HL-60 (cell line): ENCODE measurements at regions not wholly inside any gene's neighbourhood (a gene's known extent, or its start where the extent isn't known, plus 50 kb on each side); places are given as distances from the start of the nearest gene placed in this dataset.

Experiments
- POLR2AphosphoS5 ChIP-seq: IDR thresholded peaks from 2 replicates; pipeline ENCODE4 v1.6.1; 2012; ENCODE audit warnings: low read depth
- TF ChIP-seq, protein P1 (sequence below): IDR thresholded peaks from one replicate; pipeline ENCODE4 v1.5.1; 2011; ENCODE audit warnings: low read length, control low read depth, inconsistent platforms; ENCODE audit not compliant: insufficient read depth
- TF ChIP-seq, protein P2 (sequence below): IDR thresholded peaks from 2 replicates; pipeline ENCODE4 v1.6.1; 2012; ENCODE audit warnings: low read depth; ENCODE audit not compliant: insufficient replicate concordance

DNA sequence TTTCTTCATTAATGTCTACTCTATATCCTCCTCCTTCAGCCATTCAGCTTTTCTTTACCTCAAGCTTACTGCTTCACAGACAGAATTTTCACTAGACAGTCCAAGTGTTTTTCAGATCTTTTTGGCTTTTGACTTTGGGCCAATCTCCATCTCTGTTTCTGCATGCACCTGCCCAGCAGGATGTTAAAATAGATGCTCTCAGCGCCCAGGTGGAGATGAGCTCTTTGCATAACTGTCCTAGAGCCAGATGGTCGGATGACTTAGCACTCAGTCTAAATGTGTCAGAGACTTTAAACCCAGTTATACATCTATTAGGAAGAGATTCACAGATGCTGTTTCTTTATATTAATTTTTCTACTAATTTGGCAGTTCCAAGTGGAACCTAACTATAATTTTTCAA, 80.3 kb upstream of the SSTR1 start:
- TF ChIP-seq, protein P1, sequence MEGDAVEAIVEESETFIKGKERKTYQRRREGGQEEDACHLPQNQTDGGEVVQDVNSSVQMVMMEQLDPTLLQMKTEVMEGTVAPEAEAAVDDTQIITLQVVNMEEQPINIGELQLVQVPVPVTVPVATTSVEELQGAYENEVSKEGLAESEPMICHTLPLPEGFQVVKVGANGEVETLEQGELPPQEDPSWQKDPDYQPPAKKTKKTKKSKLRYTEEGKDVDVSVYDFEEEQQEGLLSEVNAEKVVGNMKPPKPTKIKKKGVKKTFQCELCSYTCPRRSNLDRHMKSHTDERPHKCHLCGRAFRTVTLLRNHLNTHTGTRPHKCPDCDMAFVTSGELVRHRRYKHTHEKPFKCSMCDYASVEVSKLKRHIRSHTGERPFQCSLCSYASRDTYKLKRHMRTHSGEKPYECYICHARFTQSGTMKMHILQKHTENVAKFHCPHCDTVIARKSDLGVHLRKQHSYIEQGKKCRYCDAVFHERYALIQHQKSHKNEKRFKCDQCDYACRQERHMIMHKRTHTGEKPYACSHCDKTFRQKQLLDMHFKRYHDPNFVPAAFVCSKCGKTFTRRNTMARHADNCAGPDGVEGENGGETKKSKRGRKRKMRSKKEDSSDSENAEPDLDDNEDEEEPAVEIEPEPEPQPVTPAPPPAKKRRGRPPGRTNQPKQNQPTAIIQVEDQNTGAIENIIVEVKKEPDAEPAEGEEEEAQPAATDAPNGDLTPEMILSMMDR, result no peak
- TF ChIP-seq, protein P2, sequence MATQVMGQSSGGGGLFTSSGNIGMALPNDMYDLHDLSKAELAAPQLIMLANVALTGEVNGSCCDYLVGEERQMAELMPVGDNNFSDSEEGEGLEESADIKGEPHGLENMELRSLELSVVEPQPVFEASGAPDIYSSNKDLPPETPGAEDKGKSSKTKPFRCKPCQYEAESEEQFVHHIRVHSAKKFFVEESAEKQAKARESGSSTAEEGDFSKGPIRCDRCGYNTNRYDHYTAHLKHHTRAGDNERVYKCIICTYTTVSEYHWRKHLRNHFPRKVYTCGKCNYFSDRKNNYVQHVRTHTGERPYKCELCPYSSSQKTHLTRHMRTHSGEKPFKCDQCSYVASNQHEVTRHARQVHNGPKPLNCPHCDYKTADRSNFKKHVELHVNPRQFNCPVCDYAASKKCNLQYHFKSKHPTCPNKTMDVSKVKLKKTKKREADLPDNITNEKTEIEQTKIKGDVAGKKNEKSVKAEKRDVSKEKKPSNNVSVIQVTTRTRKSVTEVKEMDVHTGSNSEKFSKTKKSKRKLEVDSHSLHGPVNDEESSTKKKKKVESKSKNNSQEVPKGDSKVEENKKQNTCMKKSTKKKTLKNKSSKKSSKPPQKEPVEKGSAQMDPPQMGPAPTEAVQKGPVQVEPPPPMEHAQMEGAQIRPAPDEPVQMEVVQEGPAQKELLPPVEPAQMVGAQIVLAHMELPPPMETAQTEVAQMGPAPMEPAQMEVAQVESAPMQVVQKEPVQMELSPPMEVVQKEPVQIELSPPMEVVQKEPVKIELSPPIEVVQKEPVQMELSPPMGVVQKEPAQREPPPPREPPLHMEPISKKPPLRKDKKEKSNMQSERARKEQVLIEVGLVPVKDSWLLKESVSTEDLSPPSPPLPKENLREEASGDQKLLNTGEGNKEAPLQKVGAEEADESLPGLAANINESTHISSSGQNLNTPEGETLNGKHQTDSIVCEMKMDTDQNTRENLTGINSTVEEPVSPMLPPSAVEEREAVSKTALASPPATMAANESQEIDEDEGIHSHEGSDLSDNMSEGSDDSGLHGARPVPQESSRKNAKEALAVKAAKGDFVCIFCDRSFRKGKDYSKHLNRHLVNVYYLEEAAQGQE, result no peak
- no peak for TF ChIP-seq POLR2AphosphoS5
